Testis (tissue), 2 donors: ENCODE measurements at regions not wholly inside any gene's neighbourhood (a gene's known extent, or its start where the extent isn't known, plus 50 kb on each side); places are given as distances from the start of the nearest gene placed in this dataset.

Experiments
- DNase-seq: peaks from one replicate; pipeline ENCODE4 v3.0.0-alpha.2; 2019
- H3K27ac ChIP-seq, 2 donors: fragments of 200-600 bp; sonication (generic); one replicate each; pipeline ENCODE4 v1.5.1; 2019
- H3K27me3 ChIP-seq: fragments of 200-600 bp; sonication (generic); one replicate; pipeline ENCODE4 v1.5.1; 2019
- H3K36me3 ChIP-seq: fragments of 200-600 bp; sonication (generic); one replicate; pipeline ENCODE4 v1.5.1; 2017; ENCODE audit warnings: low read depth; ENCODE audit errors: missing control alignments
- H3K4me1 ChIP-seq: fragments of 200-600 bp; sonication (generic); one replicate; pipeline ENCODE4 v1.5.1; 2019
- H3K4me3 ChIP-seq, 2 donors: fragments of 200-600 bp; sonication (generic); one replicate each; pipeline ENCODE4 v1.5.1; 2017 to 2019
- H3K9me3 ChIP-seq: fragments of 200-600 bp; sonication (generic); one replicate; pipeline ENCODE4 v1.5.1; 2017
- POLR2A ChIP-seq: fragments of 450-650 bp; IDR thresholded peaks from one replicate; pipeline ENCODE4 v1.6.1; 2017; ENCODE audit warnings: antibody characterized with exemption, mild to moderate bottlenecking, moderate library complexity
- WGBS, 2 donors: methylation state at CpG; one replicate each; pipeline ENCODE4 v1.1.5; 2018; 5-methylcytosine and 5-hydroxymethylcytosine counted together
- intact Hi-C: fragments of 100-400 bp; cut with DNase I; formaldehyde crosslinking; loops from one replicate; pipeline ENCODE4 v1.15.1; 2023; ENCODE audit warnings: low total_unique reads
- TF ChIP-seq, protein P1 (sequence below), 3 experiments: fragments of 450-650 bp in 2 of 3; fragments of 200-600 bp in 1 of 3; sonication (generic) in 1 of 3; IDR thresholded peaks; one replicate each; pipeline ENCODE4 v1.5.1; 2016 to 2019; ENCODE audit warnings: antibody characterized with exemption in 3 of 3, mild to moderate bottlenecking in 2 of 3, moderate library complexity in 1 of 3

DNA sequence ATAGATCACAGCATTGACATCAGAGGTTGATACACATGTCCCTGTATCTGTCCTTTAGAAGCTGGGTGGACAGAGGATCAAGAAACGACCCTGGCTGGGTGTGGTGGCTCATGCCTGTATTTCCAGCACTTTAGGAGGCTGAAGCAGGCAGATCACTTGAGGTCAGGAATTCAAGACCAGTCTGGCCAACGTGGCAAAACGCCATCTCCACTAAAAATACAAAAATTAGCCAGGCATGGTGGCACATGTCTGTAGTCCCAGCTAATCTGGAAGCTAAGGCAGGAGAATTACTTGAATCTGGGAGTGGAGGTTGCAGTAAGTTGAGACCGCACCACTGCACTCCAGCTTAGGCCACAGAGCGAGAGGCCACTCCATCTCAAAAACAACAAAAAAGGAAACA is 300.4 kb upstream of the AMELY start:
- intact Hi-C loops, result no loop called here
- H3K27me3 ChIP-seq, result no peaks in the 10 kb centered on the region
- H3K9me3 ChIP-seq, result no peaks in the 10 kb centered on the region
- TF ChIP-seq, protein P1, sequence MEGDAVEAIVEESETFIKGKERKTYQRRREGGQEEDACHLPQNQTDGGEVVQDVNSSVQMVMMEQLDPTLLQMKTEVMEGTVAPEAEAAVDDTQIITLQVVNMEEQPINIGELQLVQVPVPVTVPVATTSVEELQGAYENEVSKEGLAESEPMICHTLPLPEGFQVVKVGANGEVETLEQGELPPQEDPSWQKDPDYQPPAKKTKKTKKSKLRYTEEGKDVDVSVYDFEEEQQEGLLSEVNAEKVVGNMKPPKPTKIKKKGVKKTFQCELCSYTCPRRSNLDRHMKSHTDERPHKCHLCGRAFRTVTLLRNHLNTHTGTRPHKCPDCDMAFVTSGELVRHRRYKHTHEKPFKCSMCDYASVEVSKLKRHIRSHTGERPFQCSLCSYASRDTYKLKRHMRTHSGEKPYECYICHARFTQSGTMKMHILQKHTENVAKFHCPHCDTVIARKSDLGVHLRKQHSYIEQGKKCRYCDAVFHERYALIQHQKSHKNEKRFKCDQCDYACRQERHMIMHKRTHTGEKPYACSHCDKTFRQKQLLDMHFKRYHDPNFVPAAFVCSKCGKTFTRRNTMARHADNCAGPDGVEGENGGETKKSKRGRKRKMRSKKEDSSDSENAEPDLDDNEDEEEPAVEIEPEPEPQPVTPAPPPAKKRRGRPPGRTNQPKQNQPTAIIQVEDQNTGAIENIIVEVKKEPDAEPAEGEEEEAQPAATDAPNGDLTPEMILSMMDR (IDR thresholded peaks at IDR 0.05), result no peak
- TF ChIP-seq POLR2A, result no peak
- H3K27ac ChIP-seq, result no peak overlapping the region
- no peaks in the 10 kb centered on the region for H3K36me3 ChIP-seq
- no peak overlapping the region for H3K4me3 ChIP-seq
- no peak for DNase-seq
- H3K4me1 ChIP-seq, result no peaks in the 10 kb centered on the region
- WGBS, 2 donors, result 77 to 81% methylated on average over 4 to 5 of the region's 5 CpGs

DNA sequence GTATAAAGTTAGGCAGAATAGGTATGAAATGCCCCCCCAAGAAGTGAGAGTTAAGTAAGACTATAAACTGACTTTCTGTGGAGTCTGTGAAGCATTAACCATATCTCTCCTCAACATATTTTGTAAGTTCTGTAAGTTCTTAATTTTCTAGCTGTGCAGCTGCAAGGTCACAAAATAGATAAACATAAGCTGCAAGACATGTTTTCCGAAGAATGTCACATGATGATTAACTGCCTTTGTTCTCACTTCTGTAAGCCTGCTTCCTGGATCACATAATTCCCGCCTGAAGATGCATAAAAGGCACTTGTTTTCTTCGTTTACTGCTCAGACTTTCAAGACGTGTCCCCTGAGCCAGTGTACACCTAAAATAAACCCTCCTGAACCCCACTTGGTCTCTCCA is 292.9 kb upstream of the AMELY start:
- 11 to 36% methylated on average over 4 of the region's 4 CpGs for WGBS, 2 donors
- H3K27me3 ChIP-seq, result no peaks in the 10 kb centered on the region
- H3K36me3 ChIP-seq, result no peaks in the 10 kb centered on the region
- intact Hi-C loops, result no loop called here
- H3K27ac ChIP-seq, result no peak overlapping the region
- H3K4me3 ChIP-seq, result no peak overlapping the region
- TF ChIP-seq, protein P1 (IDR thresholded peaks at IDR 0.05), result no peak
- no peak for TF ChIP-seq POLR2A
- DNase-seq, result no peak
- no peaks in the 10 kb centered on the region for H3K4me1 ChIP-seq
- H3K9me3 ChIP-seq, result no peaks in the 10 kb centered on the region

DNA sequence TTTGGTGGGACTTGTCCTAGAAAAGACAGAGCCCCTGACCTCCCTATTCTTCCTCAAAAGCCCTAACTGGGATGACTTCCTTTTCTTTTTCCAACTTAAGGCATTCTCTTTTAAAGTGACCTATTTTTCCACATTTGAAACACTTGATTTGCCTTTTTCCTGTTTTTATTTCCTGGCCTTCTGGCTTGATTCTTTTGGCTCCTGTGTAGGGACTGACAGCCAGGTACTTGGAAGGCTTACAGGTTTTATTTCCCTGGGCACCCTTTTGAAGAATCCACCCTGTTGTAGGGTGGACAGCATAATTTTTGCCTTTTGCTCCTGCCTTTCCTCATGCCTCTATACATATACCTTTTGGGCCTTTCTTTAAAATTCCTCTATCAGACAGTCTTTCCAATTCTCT is 271.0 kb upstream of the AMELY start:
- DNase-seq, result no peak
- no peaks in the 10 kb centered on the region for H3K9me3 ChIP-seq
- H3K36me3 ChIP-seq, result no peaks in the 10 kb centered on the region
- no peak for TF ChIP-seq POLR2A
- TF ChIP-seq, protein P1 (IDR thresholded peaks at IDR 0.05), result no peak
- H3K4me1 ChIP-seq, result no peaks in the 10 kb centered on the region
- H3K27me3 ChIP-seq, result no peaks in the 10 kb centered on the region
- H3K4me3 ChIP-seq, result no peak overlapping the region
- H3K27ac ChIP-seq, result no peak overlapping the region
- intact Hi-C loops, result no loop called here

DNA sequence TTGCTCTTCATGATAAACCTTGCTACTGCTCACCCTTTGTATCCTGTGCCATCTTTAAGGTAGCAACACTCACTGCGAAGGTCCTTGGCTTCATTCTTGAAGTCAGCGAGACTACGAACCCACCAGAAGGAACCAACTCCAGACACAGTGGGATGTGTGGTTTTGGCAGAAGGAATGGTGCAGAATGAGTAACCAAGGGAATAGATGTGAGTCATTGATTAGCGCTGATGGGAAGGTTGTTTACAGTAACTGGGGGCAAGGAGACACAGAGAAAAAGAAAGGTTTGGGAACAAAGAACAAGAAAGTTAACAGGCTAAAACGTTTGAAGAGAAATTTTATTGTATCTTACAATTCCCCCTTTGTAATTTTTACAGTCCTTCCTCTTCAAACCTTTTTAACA is 266.1 kb upstream of the AMELY start:
- intact Hi-C loops, result no loop called here
- Histone ChIP-seq H3K4me3 (no peak overlapping the region), H3K4me1 (no peaks in the 10 kb centered on the region), H3K36me3 (no peaks in the 10 kb centered on the region), H3K27me3 (no peaks in the 10 kb centered on the region), H3K9me3 (no peaks in the 10 kb centered on the region), H3K27ac (no peak overlapping the region)
- TF ChIP-seq, protein P1 (IDR thresholded peaks at IDR 0.05), result no peak
- no peak for TF ChIP-seq POLR2A
- 62 to 67% methylated on average over 5 of the region's 5 CpGs for WGBS, 2 donors
- DNase-seq, result no peak

DNA sequence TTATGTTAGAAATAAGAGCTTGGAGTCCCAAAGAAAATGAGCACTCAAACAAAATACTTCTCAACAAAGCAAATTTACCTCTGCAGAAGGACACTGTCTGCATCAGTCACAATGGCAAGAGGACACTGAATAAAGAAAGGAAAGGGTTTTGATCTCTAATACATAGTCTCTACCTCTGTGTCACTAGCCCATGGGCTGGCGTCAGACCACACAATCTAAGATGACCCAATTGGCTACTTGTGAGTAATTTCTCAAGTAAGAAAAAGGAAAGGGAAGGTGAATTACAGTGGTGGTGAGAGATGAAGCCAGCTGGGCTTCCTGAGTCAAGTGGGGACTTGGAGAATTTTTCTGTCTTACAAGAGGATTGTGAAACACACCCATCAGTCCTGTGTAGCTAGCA is 257.9 kb upstream of the AMELY start:
- WGBS, 2 donors, result 80 to 89% methylated on average over 1 of the region's 1 CpG

More for the DNA sequence above, 257.9 kb upstream of the AMELY start:
- Histone ChIP-seq H3K4me3 (no peak overlapping the region), H3K36me3 (no peaks in the 10 kb centered on the region), H3K9me3 (no peaks in the 10 kb centered on the region), H3K4me1 (no peaks in the 10 kb centered on the region), H3K27ac (no peak overlapping the region), H3K27me3 (no peaks in the 10 kb centered on the region)
- intact Hi-C loops, result no loop called here
- TF ChIP-seq, protein P1 (IDR thresholded peaks at IDR 0.05), result no peak
- TF ChIP-seq POLR2A, result no peak
- DNase-seq, result no peak
